NB4 (cell line): ENCODE measurements at regions not wholly inside any gene's neighbourhood (a gene's known extent, or its start where the extent isn't known, plus 50 kb on each side); places are given as distances from the start of the nearest gene placed in this dataset.

Source experiments
- DNase-seq: peaks from one replicate; pipeline ENCODE4 v3.0.0; 2010; ENCODE audit warnings: low read depth
- H3K4me3 ChIP-seq: one replicate; pipeline ENCODE4 v1.5.1; 2011; ENCODE audit warnings: mild to moderate bottlenecking, low read depth, low read length, moderate library complexity
- CTCF ChIP-seq: IDR thresholded peaks from one replicate; pipeline ENCODE4 v1.5.1; 2012; ENCODE audit warnings: low read depth, low read length
- MAX ChIP-seq: IDR thresholded peaks from 2 replicates; pipeline ENCODE4 v1.6.1; 2011; ENCODE audit warnings: low read depth, low read length
- MYC ChIP-seq: IDR thresholded peaks from 2 replicates; pipeline ENCODE4 v1.6.1; 2011; ENCODE audit warnings: low read depth, low read length
- POLR2A ChIP-seq: IDR thresholded peaks from 2 replicates; pipeline ENCODE4 v1.6.1; 2011; ENCODE audit warnings: mild to moderate bottlenecking; ENCODE audit not compliant: insufficient read length; ENCODE audit errors: extremely low read depth

GRCh38 chr4:126395664-126396063, 1080.9 kb downstream of the FAT4 start:
- no peak for TF ChIP-seq POLR2A
- no peak for TF ChIP-seq MYC
- TF ChIP-seq MAX: no peak
- no peak for TF ChIP-seq CTCF
- DNase-seq: no peak

GRCh38 chr4:126396121-126396520, 1081.4 kb downstream of the FAT4 start:
- no peak overlapping the region for H3K4me3 ChIP-seq

More at GRCh38 chr4:126395664-126396063, 1080.9 kb downstream of the FAT4 start:
- no peak overlapping the region for H3K4me3 ChIP-seq

DNA sequence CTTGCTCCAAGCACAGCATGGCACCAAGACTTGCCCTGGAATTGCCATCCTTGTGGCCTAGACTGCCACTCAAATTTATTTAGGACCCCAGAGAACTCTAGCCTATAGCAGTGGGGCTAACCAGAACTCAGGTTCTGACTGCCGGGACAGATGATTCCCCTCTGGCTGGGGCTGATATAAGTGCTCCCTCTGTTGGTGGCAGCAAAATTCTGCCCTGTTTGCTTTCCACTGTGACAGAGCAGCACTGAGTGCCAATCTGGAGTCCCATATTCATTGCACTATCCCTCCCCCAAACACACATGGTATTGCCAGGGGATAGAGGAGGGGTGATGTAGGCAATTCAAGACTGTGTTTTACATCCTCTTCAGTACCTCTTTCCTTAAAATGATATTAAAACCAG, 1081.9 kb downstream of the FAT4 start:
- no peak overlapping the region for H3K4me3 ChIP-seq
- TF ChIP-seq MAX (no peak), POLR2A (no peak), CTCF (no peak), MYC (no peak)
- DNase-seq: no peak

More at GRCh38 chr4:126396121-126396520, 1081.4 kb downstream of the FAT4 start:
- no peak for DNase-seq
- TF ChIP-seq MAX: no peak
- no peak for TF ChIP-seq POLR2A
- no peak for TF ChIP-seq CTCF
- no peak for TF ChIP-seq MYC

GRCh38 chr4:126404549-126404948, 1089.8 kb downstream of the FAT4 start:
- no peak for DNase-seq
- TF ChIP-seq POLR2A (no peak), MYC (no peak), MAX (no peak), CTCF (no peak)
- no peak overlapping the region for H3K4me3 ChIP-seq

DNA sequence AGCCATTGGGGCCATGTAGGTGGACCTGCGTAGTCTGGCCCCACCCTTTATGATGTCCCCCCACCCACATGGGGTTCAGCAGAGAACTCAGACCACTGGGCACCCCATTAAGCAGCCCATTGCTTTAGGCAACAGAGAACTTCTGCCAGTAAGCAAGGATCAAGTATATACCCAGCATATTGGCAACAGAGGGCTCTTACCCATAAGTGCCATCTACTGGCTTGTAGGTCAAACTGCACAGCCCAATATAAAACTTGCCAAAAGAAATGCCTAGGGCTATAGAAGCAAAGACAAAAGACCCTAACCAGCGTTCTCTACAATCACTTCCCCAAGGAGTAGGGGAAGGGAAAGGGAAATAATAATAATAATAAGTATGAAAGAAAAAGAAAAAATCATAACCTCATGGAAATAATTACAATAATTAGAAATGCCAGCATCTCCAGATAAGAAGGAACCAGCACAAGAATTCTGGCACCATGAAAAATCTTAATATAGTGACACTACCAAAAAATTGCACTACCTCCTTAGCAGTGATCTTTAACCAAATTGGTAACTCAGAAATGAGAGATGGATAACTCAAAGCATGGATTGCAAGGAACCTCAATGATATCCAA, 1090.7 kb downstream of the FAT4 start:
- H3K4me3 ChIP-seq: no peak overlapping the region
- peak; percentile 38 for DNase-seq
- TF ChIP-seq CTCF: peak; percentile 44
- TF ChIP-seq MAX: no peak
